ENCODE measurements at regions not wholly inside any gene's neighbourhood (a gene's known extent, or its start where the extent isn't known, plus 50 kb on each side); places are given as distances from the start of the nearest gene placed in this dataset.
"Not testable (repeated sequence)": the region's sequence is repeated elsewhere in the genome, so short reads cannot be mapped to it uniquely, and the experiment has no call there.

- no peak overlapping the region for H3K4me3 ChIP-seq (ENCODE audit: low read depth, low read length)
- no peak for DNase-seq (ENCODE audit: low read depth)
- no peak for TF ChIP-seq CTCF (IDR thresholded peaks at IDR 0.05; ENCODE audit: insufficient read depth, low read depth, low read length)
These were observed 580.4 kb downstream of the DTWD2 start for GRCh38 chr5:118407958-118408357.

GRCh38 chr5:118405650-118406061 lies 582.7 kb downstream of the DTWD2 start:
- DNase-seq (ENCODE audit: low read depth), result no peak
- H3K4me3 ChIP-seq (ENCODE audit: low read depth, low read length), result no peak overlapping the region
- no peak for TF ChIP-seq CTCF (IDR thresholded peaks at IDR 0.05; ENCODE audit: insufficient read depth, low read depth, low read length)

GRCh38 chr5:118397236-118397635 lies 591.1 kb downstream of the DTWD2 start:
- DNase-seq (ENCODE audit: low read depth), result no peak
- TF ChIP-seq CTCF (IDR thresholded peaks at IDR 0.05; ENCODE audit: insufficient read depth, low read depth, low read length), result no peak
- H3K4me3 ChIP-seq (ENCODE audit: low read depth, low read length), result no peak overlapping the region

GRCh38 chr5:118392491-118392890 lies 595.9 kb downstream of the DTWD2 start:
- no peak overlapping the region for H3K4me3 ChIP-seq (ENCODE audit: low read depth, low read length)
- no peak for DNase-seq (ENCODE audit: low read depth)
- TF ChIP-seq CTCF (IDR thresholded peaks at IDR 0.05; ENCODE audit: insufficient read depth, low read depth, low read length), result no peak

- H3K4me3 ChIP-seq (ENCODE audit: low read depth, low read length); DNase-seq (ENCODE audit: low read depth): not testable (repeated sequence)
These were observed 605.4 kb downstream of the DTWD2 start for GRCh38 chr5:118382931-118383330.

GRCh38 chr5:118379470-118379869 lies 608.9 kb downstream of the DTWD2 start:
- no peak overlapping the region for H3K4me3 ChIP-seq (ENCODE audit: low read depth, low read length)
- no peak for TF ChIP-seq CTCF (IDR thresholded peaks at IDR 0.05; ENCODE audit: insufficient read depth, low read depth, low read length)
- no peak for DNase-seq (ENCODE audit: low read depth)

- TF ChIP-seq CTCF (IDR thresholded peaks at IDR 0.05; ENCODE audit: insufficient read depth, low read depth, low read length), result no peak
- DNase-seq (ENCODE audit: low read depth), result no peak
These were observed 609.4 kb downstream of the DTWD2 start for GRCh38 chr5:118378959-118379358.

More at GRCh38 chr5:118378959-118379358, 609.4 kb downstream of the DTWD2 start:
- no peak overlapping the region for H3K4me3 ChIP-seq (ENCODE audit: low read depth, low read length)
